Motor neuron (in vitro differentiated cells): ENCODE measurements at regions not wholly inside any gene's neighbourhood (a gene's known extent, or its start where the extent isn't known, plus 50 kb on each side); places are given as distances from the start of the nearest gene placed in this dataset.
"Not testable (repeated sequence)": the region's sequence is repeated elsewhere in the genome, so short reads cannot be mapped to it uniquely, and the experiment has no call there.

ENCODE experiments used
- ATAC-seq, 8 experiments: fragments of 200-7000 bp; cut with Tn5 transposase; replicated peaks in 6 of 8; 2 replicates each; pipeline ENCODE4 v1.8.0; 2021; ENCODE audit warnings: mild to moderate bottlenecking in 8 of 8, moderate library complexity in 8 of 8
- H3K27ac ChIP-seq, 2 donors: fragments of 250-450 bp; sonication (Bioruptor Pico); 2 replicates each; pipeline ENCODE4 v1.9.0; 2021; ENCODE audit warnings: antibody characterized with exemption in 2 of 2, mild to moderate bottlenecking in 2 of 2, moderate library complexity in 1 of 2
- H3K4me1 ChIP-seq, 2 donors: fragments of 250-450 bp; sonication (Bioruptor Pico); replicated peaks in 1 of 2; 2 replicates each; pipeline ENCODE4 v1.6.1; 2021; ENCODE audit warnings: antibody characterized with exemption in 2 of 2, mild to moderate bottlenecking in 2 of 2, moderate library complexity in 1 of 2
- H3K4me3 ChIP-seq, 5 donors: fragments of 250-450 bp; sonication (Bioruptor Pico); 2 replicates each; pipeline ENCODE4 v1.9.0; 2021; ENCODE audit warnings: antibody characterized with exemption in 5 of 5, mild to moderate bottlenecking in 5 of 5, moderate library complexity in 4 of 5
- WGBS, 10 experiments: fragments of 450-650 bp; shearing (Covaris generic); methylation state at CpG; one replicate each; pipeline ENCODE4 v1.0.0; 2022; 5-methylcytosine and 5-hydroxymethylcytosine counted together
- in situ Hi-C, 9 experiments: fragments of 400-800 bp; cut with MboI; loops; one replicate each; pipeline ENCODE4 v1.15.0; 2021; ENCODE audit warnings: low sequenced_read_pairs in 9 of 9, low pct_unique_long_range_greater_than_20kb in 2 of 9; ENCODE audit not compliant: unreplicated experiment in 9 of 9

DNA sequence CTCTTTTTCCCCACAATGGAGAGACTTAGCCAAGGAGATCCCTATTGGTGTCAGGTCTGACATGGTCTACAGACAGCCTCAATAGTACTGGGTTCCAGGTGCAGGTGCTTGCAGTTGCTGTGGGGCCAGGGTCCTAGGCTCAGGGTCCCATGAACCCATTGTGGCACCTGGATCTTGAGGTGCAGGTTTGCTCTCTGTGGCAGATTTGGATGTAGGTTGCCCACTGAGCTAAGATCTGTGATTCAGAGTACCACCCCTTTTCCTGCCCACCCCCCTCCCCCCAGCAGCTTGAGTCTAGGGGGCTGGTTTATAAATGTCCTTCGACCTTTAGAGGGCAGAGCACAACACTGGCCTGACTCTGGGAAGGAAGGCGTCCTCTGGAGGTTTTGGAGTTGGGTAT, 147.0 kb downstream of the APIP start:
- in situ Hi-C loops = loop anchor here in 1 of 9 experiments (25.0 kb wide), 1 partner anchor 93 kb away; no protein-coding TSS in a partner anchor
- Histone ChIP-seq H3K4me1 (no peaks in the 10 kb centered on the region), H3K4me3 (no peak overlapping the region), H3K27ac (no peak overlapping the region)
- no peak for ATAC-seq
- WGBS, 10 experiments = 20 to 100% methylated on average over 1 of the region's 2 CpGs; no CpG with 5 or more reads in 8 of the 10 experiments

DNA sequence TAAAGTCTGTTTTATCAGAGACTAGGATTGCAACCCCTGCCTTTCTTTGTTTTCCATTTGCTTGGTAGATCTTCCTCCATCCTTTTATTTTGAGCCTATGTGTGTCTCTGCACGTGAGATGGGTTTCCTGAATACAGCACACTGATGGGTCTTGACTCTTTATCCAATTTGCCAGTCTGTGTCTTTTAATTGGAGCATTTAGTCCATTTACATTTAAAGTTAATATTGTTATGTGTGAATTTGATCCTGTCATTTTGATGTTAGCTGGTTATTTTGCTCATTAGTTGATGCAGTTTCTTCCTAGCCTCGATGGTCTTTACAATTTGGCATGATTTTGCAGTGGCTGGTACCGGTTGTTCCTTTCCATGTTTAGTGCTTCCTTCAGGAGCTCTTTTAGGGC, 141.7 kb downstream of the EHF start:
- H3K4me1 ChIP-seq, H3K4me3 ChIP-seq, H3K27ac ChIP-seq, ATAC-seq: not testable (repeated sequence)
- no CpG with 5 or more reads among the region's 3 CpGs for WGBS, 10 experiments
- in situ Hi-C loops = loop anchor here in 1 of 9 experiments (25.0 kb wide), 1 partner anchor 100 kb away; no protein-coding TSS in a partner anchor

DNA sequence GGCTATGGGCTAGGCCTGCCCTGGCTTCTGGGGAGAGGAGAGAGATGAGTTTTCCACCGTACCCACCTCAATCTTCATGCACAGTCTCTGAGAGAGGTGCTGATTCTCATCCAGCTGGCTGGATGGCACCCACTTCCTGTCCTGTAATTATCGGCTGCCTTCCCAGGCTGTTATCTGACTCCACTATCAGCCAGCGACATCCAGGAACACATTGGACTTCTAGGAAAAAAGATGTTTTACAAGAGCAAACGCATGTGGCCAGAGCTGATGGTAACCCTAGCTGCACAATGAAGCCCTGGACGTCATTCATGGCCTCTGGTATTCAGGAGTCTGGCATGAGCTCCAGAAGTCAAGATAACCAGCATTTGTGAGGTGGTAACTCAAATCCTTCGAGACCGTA, 137.4 kb downstream of the EHF start:
- in situ Hi-C loops = loop anchor here in 1 of 9 experiments (25.0 kb wide), 1 partner anchor 104 kb away; no protein-coding TSS in a partner anchor
- no peaks in the 10 kb centered on the region for H3K4me1 ChIP-seq
- 36 to 100% (median 93%) methylated on average over 2 to 7 of the region's 7 CpGs; no CpG with 5 or more reads in 2 of the 10 experiments for WGBS, 10 experiments
- H3K27ac ChIP-seq = no peak overlapping the region
- H3K4me3 ChIP-seq = no peak overlapping the region
- ATAC-seq = no peak

DNA sequence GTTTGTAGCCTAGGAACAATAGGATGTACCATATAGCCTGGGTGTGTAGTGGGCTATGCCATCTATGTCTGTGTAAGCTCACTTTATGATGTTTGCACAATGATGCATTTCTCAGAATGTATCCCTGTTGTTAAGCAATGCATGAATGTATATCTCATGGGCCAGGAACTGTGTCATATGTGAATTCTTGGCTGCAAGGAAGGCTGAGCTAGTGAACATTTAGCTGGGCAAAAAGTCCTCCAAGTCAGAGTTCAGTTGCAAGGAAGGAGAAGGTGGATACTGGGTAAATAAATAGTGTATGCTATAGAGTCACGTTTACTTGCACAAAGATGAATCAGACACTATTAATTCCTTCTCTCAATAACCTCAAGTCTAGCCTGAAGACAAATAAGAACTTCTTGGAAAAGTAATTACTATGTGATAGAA, 136.1 kb downstream of the EHF start:
- ATAC-seq = peak in 1 of 8 experiments; percentile 31
- Histone ChIP-seq H3K27ac (no peak overlapping the region), H3K4me1 (no peaks in the 10 kb centered on the region), H3K4me3 (no peak overlapping the region)
- WGBS, 10 experiments = 0 to 100% (median 83%) methylated on average over 1 of the region's 1 CpG; no CpG with 5 or more reads in 2 of the 10 experiments
- in situ Hi-C loops = loop anchor here in 1 of 9 experiments (25.0 kb wide), 1 partner anchor 105 kb away; no protein-coding TSS in a partner anchor

DNA sequence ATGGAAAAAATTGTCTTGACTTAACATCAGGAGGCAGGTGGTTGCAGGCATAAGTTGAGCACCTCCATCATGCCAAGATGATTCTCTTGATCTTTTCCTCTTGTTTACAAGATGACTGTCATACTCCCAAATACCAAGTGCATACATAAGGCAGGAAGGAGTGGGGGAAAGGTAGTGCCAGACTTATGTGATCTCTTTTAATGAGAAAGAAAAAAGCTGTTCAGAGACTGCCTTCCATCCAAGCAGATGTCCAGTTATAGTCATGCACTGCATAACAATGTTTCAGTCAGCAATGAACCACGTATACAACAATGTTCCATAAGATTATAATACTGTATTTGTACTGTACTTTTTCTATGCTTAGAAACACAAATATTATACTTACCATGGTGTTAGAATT, 135.7 kb downstream of the EHF start:
- in situ Hi-C loops = loop anchor here in 1 of 9 experiments (25.0 kb wide), 1 partner anchor 106 kb away; no protein-coding TSS in a partner anchor
- ATAC-seq = no peak
- WGBS, 10 experiments = 71 to 100% (median 93%) methylated on average over 1 of the region's 1 CpG; no CpG with 5 or more reads in 6 of the 10 experiments

DNA sequence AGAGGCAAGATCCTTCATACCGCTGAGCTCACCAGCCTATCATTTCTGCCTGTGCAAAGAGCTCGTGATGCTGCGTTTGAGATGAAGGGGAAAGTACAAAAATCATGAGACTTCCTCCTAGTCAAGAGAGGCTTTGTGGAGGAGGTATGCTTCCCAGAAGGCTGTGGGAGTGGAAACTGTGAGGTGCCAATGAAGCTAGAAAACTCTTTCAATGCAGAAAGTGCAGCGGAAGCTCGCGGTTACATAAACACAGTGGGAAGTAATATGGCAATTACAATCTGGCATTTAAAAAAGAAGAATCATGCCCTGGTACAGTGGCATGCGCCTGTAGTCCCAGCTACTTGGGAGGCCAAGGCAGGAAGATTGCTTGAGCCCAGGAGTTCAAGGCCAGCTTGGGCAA, 134.8 kb downstream of the EHF start:
- no peak overlapping the region for H3K27ac ChIP-seq
- in situ Hi-C loops = loop anchor here in 1 of 9 experiments (25.0 kb wide), 1 partner anchor 107 kb away; no protein-coding TSS in a partner anchor
- WGBS, 10 experiments = 17 to 100% (median 91%) methylated on average over 1 to 7 of the region's 7 CpGs; no CpG with 5 or more reads in 2 of the 10 experiments

More for the DNA sequence above, 135.7 kb downstream of the EHF start:
- Histone ChIP-seq H3K4me3 (no peak overlapping the region), H3K27ac (no peak overlapping the region), H3K4me1 (no peaks in the 10 kb centered on the region)

DNA sequence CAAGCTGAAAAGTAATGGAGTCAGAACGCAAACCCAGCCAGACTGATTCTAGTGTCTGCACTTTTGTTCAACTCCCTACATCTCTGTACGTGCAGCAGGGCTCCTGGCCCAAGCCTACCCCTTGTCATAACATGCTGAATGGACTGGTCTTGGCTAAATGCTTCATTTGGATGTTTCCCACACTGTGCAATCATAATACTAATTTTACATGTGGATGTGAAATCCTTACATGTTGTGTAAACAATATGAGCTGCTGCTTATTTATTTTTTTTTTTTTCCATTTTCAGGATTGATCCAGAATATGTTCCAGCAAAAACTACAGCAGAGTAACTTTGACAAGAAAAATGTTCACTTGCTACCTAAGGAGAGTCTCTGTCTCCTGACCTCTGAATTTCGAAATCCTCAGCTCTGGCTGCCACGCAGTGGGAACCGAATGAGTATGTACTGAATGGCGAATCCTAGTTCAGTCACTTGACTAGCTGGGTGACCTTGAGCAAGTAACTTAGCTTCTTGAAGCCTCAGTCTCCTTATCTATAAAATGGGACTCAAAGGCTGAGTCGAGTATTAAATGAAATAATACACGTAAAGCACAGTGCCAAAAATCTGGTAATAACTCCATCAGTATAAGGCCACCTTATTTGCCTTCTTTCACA, 133.4 kb downstream of the EHF start:
- no peak for ATAC-seq
- Histone ChIP-seq H3K4me1 (no peaks in the 10 kb centered on the region), H3K4me3 (no peak overlapping the region), H3K27ac (no peak overlapping the region)
- WGBS, 10 experiments = 52 to 100% (median 80%) methylated on average over 1 to 8 of the region's 8 CpGs
- in situ Hi-C loops = loop anchor here in 1 of 9 experiments (25.0 kb wide), 1 partner anchor 108 kb away; no protein-coding TSS in a partner anchor

More for the DNA sequence above, 134.8 kb downstream of the EHF start:
- Histone ChIP-seq H3K4me1 (no peaks in the 10 kb centered on the region), H3K4me3 (no peak overlapping the region)
- no peak for ATAC-seq

DNA sequence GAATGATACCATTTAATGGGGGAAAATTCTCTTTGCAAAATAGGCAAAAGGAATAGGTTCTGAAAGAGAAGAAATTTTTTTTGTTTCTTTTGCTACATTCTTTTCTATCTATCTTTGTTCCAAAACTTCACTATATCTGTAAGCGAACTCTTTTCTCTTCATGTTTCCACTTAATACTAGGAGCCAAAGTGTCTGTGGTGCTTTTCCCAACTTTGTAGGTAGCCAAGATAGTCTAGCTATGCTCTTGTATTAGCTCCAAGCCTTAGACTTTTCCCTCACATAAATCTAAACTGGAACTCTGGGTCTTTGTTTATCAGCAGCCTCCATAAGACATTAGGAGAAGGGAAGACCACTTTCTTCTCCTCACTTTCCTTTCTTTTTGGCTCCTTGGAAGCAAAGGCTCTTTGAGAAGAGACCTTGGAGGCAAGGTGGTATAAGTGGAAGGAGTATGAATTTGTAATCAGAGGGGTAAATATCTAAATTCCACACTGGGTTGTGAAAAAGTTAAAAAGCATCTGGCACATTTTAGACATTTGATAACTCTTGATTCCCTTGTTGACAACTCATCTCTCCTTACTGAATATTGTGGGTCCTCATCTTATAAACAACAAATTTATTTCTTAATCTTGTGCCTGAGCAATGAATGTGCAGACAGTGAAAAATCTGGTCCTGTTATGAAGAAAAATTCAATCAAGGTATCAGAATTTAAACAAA, 130.0 kb downstream of the EHF start:
- no peak overlapping the region for H3K27ac ChIP-seq
- H3K4me3 ChIP-seq = no peak overlapping the region
- no peaks in the 10 kb centered on the region for H3K4me1 ChIP-seq
- in situ Hi-C loops = loop anchor here in 1 of 9 experiments (25.0 kb wide), 1 partner anchor 111 kb away; no protein-coding TSS in a partner anchor
- 17 to 100% (median 87%) methylated on average over 1 of the region's 1 CpG; no CpG with 5 or more reads in 1 of the 10 experiments for WGBS, 10 experiments
- ATAC-seq = no peak

DNA sequence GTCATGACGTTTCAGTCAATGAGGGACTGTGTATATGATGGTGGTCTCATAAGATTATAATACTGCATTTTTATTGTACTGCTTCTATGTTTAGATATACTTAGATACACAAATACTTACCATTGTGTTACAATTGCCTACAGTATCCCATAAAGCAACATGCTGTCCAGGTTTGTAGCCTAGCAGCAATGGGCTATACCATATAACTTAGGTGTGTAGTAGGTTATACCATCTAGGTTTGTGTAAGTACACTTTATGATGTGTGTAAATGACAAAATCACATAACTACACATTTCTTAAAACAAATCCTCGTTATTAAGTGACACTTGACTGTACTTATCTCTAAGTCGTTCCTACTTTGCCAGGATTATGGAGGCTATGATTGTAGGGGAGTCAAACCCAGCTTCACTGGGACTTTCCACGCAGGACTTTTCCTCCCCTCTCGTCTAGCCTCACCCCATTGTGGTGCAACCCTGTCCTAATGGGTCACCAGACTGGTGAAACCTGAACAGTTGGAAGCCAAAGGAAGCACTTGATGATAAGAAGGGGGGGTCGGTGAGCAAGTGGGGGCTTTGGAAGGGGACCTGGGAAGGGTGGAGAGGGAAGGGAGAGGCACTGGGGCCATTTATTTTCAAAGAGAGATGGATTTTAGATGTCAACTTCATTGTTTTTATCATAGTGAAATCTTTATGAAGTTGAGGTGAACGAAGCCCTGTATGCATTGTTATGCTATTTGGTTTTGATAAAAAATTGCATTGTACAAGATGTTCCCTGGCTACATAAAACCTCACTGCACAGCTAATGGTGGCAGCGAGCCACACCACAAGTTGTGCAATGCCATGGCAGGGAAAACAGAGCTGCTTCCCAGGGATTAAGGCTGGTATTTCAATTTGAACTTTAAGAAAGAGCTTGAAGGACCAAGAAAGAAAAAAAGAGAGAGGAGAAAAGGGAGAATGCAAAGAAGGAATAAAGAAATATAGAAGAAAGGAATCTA, 129.1 kb downstream of the EHF start:
- Histone ChIP-seq H3K4me1 (no peaks in the 10 kb centered on the region), H3K27ac (no peak overlapping the region), H3K4me3 (no peak overlapping the region)
- peak in 3 of 8 experiments; percentile 34 to 64 (median 38) for ATAC-seq
- 3 to 100% (median 91%) methylated on average over 1 to 6 of the region's 8 CpGs for WGBS, 10 experiments
- in situ Hi-C loops = loop anchor here in 1 of 9 experiments (25.0 kb wide), 1 partner anchor 112 kb away; no protein-coding TSS in a partner anchor

DNA sequence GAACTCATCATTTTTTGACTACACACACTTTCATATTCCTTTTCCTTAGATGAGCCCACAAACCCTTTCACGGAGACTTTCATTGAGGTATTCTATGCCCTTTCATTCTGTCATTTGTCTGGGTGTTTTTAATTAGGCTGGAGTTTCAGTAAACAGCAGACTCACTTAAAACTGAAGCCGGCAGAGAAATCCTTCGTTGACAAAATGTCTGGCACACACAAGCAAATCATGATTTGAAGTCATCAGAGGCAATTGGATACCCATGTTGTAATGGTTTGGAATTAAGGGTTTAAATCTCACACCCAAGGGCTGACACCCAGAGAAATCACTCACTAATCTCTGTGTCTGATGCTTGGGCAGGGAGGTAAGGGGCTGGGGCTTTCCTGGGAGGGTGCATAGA, 127.1 kb downstream of the EHF start:
- ATAC-seq = no peak
- H3K27ac ChIP-seq = no peak overlapping the region
- H3K4me3 ChIP-seq = no peak overlapping the region
- in situ Hi-C loops = no loop called here
- no peaks in the 10 kb centered on the region for H3K4me1 ChIP-seq
- 19 to 100% (median 83%) methylated on average over 1 to 3 of the region's 3 CpGs; no CpG with 5 or more reads in 4 of the 10 experiments for WGBS, 10 experiments

DNA sequence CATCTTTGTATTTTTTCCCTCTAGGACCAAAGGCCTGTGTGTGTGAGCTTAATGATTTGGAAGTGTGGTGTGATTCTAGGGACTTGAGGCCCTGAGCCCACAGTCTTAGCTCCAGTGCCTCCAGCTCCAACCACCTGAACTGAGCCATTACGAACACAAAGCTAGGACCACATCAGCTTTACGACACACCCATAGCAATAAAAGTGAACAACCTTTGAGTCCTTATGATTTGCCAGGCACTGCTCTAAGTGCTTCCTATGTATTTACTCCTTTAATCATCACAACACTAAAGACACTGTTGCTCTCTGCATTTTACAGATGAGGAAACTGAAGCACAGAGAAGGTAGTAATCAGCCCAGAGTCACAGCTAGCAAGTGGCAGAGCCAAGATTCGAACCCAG, 126.4 kb downstream of the EHF start:
- in situ Hi-C loops = no loop called here
- 20 to 70% (median 66%) methylated on average over 1 to 3 of the region's 3 CpGs; no CpG with 5 or more reads in 7 of the 10 experiments for WGBS, 10 experiments
- Histone ChIP-seq H3K4me3 (no peak overlapping the region), H3K4me1 (no peaks in the 10 kb centered on the region), H3K27ac (no peak overlapping the region)
- no peak for ATAC-seq

DNA sequence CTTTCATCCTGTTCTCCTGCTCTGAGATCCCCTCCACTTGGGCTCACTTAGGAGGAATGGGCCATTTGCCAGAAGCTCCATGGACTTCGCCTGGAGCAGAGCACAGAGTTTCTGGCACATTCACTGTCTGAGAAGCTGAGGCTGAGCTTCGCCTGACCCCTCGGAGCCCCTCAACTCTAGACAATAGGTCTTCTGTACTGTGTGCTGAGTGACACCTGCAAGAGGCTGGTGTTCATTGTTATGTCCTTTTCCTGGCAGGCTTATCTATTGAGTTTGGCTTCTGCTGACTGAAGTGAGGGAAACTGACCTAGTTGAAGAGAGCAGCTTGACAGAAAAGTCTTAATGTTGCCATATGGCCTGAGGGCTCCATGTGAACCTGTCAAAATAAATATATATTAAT, 124.3 kb downstream of the EHF start:
- 20 to 92% (median 73%) methylated on average over 1 to 3 of the region's 3 CpGs; no CpG with 5 or more reads in 3 of the 10 experiments for whole genome bisulfite sequencing, 10 experiments
- Histone ChIP-seq H3K27ac (no peak overlapping the region), H3K4me1 (no peaks in the 10 kb centered on the region), H3K4me3 (no peak overlapping the region)
- no peak for ATAC-seq
- in situ Hi-C loops = no loop called here
